Left ventricle myocardium inferior (tissue), 1 donor: ENCODE measurements at regions not wholly inside any gene's neighbourhood (a gene's known extent, or its start where the extent isn't known, plus 50 kb on each side); places are given as distances from the start of the nearest gene placed in this dataset.

Experiments
- DNase-seq: peaks from one replicate; pipeline ENCODE4 v3.0.0-alpha.2; 2020
- H3K27ac ChIP-seq: fragments of 200-600 bp; replicated peaks from 2 replicates; pipeline ENCODE4 v1.8.0; 2021
- H3K27me3 ChIP-seq: fragments of 200-600 bp; 2 replicates; pipeline ENCODE4 v1.8.0; 2021; ENCODE audit warnings: low read depth
- H3K36me3 ChIP-seq: fragments of 200-600 bp; 2 replicates; pipeline ENCODE4 v1.8.0; 2021
- H3K4me1 ChIP-seq: fragments of 200-600 bp; 2 replicates; pipeline ENCODE4 v1.8.0; 2021
- H3K4me3 ChIP-seq: fragments of 200-600 bp; 2 replicates; pipeline ENCODE4 v1.8.0; 2021; ENCODE audit warnings: mild to moderate bottlenecking, moderate library complexity
- H3K9me3 ChIP-seq: fragments of 200-600 bp; replicated peaks from 2 replicates; pipeline ENCODE4 v1.8.0; 2021
- intact Hi-C: fragments of 100-400 bp; cut with micrococcal nuclease; formaldehyde crosslinking; loops from one replicate; pipeline ENCODE4 v1.11.0; 2022
- TF ChIP-seq, protein P1 (sequence below): fragments of 200-600 bp; IDR thresholded peaks from 2 replicates; pipeline ENCODE4 v1.8.0; 2021; ENCODE audit warnings: antibody characterized with exemption, mild to moderate bottlenecking, borderline replicate concordance
- donor health status: DM: no; HTN: yes; CAD: no; lungs with severe emphysema.

DNA sequence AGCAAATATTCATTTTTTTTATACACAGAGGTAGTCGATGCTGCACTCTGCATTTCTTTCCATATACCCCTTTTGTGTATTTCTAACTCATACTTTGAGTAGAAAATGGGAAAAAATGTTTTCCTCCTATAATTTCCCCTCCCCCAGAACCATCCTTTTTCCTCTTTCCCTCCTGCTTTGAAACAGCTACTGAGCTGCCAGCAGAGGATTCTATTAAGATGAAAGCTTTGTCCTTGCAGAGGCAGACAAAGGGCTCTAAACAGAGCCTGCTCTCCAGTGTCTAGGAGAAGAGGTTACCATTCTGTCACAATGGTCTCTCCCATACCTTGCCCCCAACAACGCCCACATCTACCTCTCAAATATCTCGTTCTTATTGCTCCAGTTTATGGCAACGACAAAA, 74.6 kb upstream of the OSBPL8 start:
- DNase-seq = no peak
- H3K9me3 ChIP-seq = no peaks in the 10 kb centered on the region
- H3K4me1 ChIP-seq = peaks cover 16% of the 10 kb centered on the region
- TF ChIP-seq, protein P1, sequence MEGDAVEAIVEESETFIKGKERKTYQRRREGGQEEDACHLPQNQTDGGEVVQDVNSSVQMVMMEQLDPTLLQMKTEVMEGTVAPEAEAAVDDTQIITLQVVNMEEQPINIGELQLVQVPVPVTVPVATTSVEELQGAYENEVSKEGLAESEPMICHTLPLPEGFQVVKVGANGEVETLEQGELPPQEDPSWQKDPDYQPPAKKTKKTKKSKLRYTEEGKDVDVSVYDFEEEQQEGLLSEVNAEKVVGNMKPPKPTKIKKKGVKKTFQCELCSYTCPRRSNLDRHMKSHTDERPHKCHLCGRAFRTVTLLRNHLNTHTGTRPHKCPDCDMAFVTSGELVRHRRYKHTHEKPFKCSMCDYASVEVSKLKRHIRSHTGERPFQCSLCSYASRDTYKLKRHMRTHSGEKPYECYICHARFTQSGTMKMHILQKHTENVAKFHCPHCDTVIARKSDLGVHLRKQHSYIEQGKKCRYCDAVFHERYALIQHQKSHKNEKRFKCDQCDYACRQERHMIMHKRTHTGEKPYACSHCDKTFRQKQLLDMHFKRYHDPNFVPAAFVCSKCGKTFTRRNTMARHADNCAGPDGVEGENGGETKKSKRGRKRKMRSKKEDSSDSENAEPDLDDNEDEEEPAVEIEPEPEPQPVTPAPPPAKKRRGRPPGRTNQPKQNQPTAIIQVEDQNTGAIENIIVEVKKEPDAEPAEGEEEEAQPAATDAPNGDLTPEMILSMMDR = no peak
- intact Hi-C loops = no loop called here
- no peaks in the 10 kb centered on the region for H3K36me3 ChIP-seq
- no peak overlapping the region for H3K4me3 ChIP-seq
- H3K27me3 ChIP-seq = no peaks in the 10 kb centered on the region
- H3K27ac ChIP-seq = peak overlapping the region; percentile 78

DNA sequence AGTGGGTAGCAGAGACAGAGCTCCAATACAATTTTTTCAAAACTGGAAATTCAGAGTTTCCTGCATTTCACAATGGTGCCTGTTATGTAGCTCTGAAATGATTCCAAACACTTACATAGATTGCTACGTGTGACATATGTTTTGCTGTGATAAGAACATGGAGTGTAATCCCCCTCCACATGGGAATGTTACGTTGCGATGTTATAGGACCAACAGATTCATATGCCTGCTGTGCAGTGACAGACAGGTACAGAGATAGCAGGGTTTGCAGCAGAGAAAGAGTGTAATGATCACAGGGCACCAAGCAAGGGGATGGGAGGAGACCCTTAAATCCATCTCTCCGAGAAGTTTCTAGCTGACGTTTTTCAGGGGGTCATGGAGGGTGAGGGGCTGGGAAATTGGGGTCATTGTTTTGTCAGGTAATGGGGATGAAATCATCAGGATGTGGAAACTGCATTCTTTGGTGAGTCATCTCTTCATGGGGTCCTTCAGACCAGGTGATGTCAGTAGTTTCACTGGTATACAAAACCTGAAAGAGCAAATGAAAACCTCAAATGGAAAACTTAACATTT, 76.6 kb upstream of the OSBPL8 start:
- H3K36me3 ChIP-seq = no peaks in the 10 kb centered on the region
- no peak for DNase-seq
- intact Hi-C loops = no loop called here
- TF ChIP-seq, protein P1 = no peak
- no peak overlapping the region for H3K27ac ChIP-seq
- H3K27me3 ChIP-seq = no peaks in the 10 kb centered on the region
- peaks cover 16% of the 10 kb centered on the region for H3K4me1 ChIP-seq
- no peak overlapping the region for H3K4me3 ChIP-seq
- no peaks in the 10 kb centered on the region for H3K9me3 ChIP-seq

DNA sequence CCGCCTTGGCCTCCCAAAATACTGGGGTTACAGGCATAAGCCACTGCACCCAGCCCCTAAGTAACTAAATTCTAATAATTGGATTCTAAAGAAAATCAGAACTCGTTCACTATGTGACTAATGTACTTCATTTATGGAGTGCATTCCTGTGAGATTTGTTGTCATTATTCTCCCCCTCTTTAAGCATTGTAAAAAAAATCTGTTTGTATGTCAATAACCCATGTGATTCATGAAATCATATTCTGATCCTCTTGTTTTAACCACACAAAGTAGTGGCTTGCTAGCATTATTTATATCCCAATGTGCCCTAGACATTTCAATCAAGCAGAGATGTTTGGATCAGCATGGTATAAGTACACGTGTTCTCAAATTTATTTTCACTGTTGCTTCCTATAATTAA, 78.2 kb upstream of the OSBPL8 start:
- TF ChIP-seq, protein P1 = no peak
- no peak overlapping the region for H3K27ac ChIP-seq
- intact Hi-C loops = no loop called here
- no peaks in the 10 kb centered on the region for H3K27me3 ChIP-seq
- H3K9me3 ChIP-seq = no peaks in the 10 kb centered on the region
- H3K4me1 ChIP-seq = peaks cover 11% of the 10 kb centered on the region
- H3K4me3 ChIP-seq = no peak overlapping the region
- no peak for DNase-seq
- H3K36me3 ChIP-seq = no peaks in the 10 kb centered on the region

DNA sequence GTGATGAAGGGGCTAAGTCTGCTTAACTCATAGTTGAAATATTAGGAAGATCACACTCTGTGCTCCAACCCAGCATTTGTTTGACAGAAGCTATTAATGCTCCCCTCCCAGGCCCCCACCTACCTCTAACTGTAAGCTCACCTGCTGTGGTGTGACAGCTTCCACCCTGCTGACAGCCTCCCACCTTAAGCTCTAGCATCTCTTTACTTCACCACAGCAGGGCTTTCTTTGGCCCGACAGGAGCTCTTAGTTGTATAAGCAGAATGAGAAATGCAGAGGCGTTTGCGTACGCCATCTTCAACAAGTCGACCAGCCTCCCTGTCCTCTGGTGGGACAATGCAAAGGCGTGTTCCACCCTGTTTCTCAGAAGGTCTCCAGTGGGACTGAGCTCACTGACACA, 80.1 kb upstream of the OSBPL8 start:
- intact Hi-C loops = no loop called here
- Histone ChIP-seq H3K4me3 (no peak overlapping the region), H3K27ac (no peak overlapping the region), H3K4me1 (no peaks in the 10 kb centered on the region), H3K9me3 (no peaks in the 10 kb centered on the region), H3K36me3 (no peaks in the 10 kb centered on the region), H3K27me3 (no peaks in the 10 kb centered on the region)
- no peak for DNase-seq
- TF ChIP-seq, protein P1 = no peak

DNA sequence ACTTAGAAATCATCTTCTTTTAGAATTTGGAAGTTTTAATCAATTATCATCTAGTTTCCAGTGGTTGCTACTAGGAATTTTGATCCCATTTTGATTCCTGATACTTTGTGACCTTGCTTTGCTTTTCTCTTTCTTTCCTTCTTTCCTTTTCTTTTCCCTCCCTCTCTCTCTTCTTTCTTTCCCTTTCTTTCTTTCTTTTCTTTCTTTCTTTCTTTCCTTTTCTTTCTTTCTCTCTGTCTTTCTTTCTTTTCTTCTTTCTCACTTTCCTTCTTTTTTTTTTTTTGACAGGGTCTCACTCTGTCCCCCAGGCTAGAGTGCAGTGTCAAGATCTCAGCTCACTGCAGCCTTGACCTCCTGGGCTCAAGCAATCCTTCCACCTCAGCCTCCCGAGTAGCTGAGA, 81.5 kb upstream of the OSBPL8 start:
- Histone ChIP-seq H3K4me1 (no peaks in the 10 kb centered on the region), H3K27ac (no peak overlapping the region), H3K36me3 (no peaks in the 10 kb centered on the region), H3K27me3 (no peaks in the 10 kb centered on the region), H3K4me3 (no peak overlapping the region), H3K9me3 (no peaks in the 10 kb centered on the region)
- TF ChIP-seq, protein P1 = no peak
- intact Hi-C loops = no loop called here
- DNase-seq = no peak

DNA sequence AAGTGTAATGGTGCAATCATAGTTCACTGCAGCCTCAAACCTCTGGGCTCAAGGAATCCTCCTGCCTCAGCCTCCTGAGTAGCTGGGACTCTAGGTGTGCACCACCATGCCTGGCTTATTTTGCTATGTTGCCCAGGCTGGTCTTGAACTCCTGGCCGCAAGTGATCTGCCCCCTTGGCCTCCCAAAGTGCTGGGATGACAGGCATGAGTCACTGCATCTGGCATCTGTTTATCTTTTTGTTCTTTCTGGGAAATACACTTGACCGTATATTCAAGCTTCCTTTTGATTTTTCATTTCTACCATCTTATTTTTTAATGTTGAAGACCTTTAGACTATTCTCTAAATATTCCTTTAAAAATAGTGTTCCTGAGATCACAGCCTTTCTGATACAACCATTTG, 82.4 kb upstream of the OSBPL8 start:
- intact Hi-C loops = no loop called here
- no peaks in the 10 kb centered on the region for H3K27me3 ChIP-seq
- H3K4me1 ChIP-seq = no peaks in the 10 kb centered on the region
- no peaks in the 10 kb centered on the region for H3K36me3 ChIP-seq
- no peak overlapping the region for H3K4me3 ChIP-seq
- H3K27ac ChIP-seq = no peak overlapping the region
- H3K9me3 ChIP-seq = no peaks in the 10 kb centered on the region
- DNase-seq = no peak
- TF ChIP-seq, protein P1 = no peak
